ENCODE measurements at regions not wholly inside any gene's neighbourhood (a gene's known extent, or its start where the extent isn't known, plus 50 kb on each side); places are given as distances from the start of the nearest gene placed in this dataset.

GRCh38 chr12:97342130-97342529 is 120.5 kb upstream of the RMST start:
- TF ChIP-seq CTCF (IDR thresholded peaks at IDR 0.05), result no peak
- DNase-seq (ENCODE audit: low spot score), result no peak
- Mint-ChIP-seq H3K36me3 (ENCODE audit: low read depth) (no peaks in the 10 kb centered on the region), H3K9me3 (ENCODE audit: low read depth) (no peaks in the 10 kb centered on the region), H3K27me3 (ENCODE audit: low read depth) (peaks cover 1% of the 10 kb centered on the region), H3K4me1 (ENCODE audit: low read depth) (no peaks in the 10 kb centered on the region), H3K27ac (ENCODE audit: unreplicated experiment) (no peak overlapping the region), H3K4me3 (ENCODE audit: unreplicated experiment) (no peak overlapping the region)

GRCh38 chr12:97347956-97348355 is 114.6 kb upstream of the RMST start:
- no peak for DNase-seq (ENCODE audit: low spot score)
- H3K4me3 Mint-ChIP-seq (ENCODE audit: unreplicated experiment), result no peak overlapping the region
- no peak for TF ChIP-seq CTCF (IDR thresholded peaks at IDR 0.05)
- H3K9me3 Mint-ChIP-seq (ENCODE audit: low read depth), result peaks cover 7% of the 10 kb centered on the region
- H3K36me3 Mint-ChIP-seq (ENCODE audit: low read depth), result no peaks in the 10 kb centered on the region
- no peak overlapping the region for H3K27ac Mint-ChIP-seq (ENCODE audit: unreplicated experiment)
- H3K4me1 Mint-ChIP-seq (ENCODE audit: low read depth), result no peaks in the 10 kb centered on the region
- no peaks in the 10 kb centered on the region for H3K27me3 Mint-ChIP-seq (ENCODE audit: low read depth)

GRCh38 chr12:97358361-97358760 is 104.2 kb upstream of the RMST start:
- no peak for DNase-seq (ENCODE audit: low spot score)
- H3K36me3 Mint-ChIP-seq (ENCODE audit: low read depth), result no peaks in the 10 kb centered on the region
- H3K27ac Mint-ChIP-seq (ENCODE audit: unreplicated experiment), result no peak overlapping the region
- no peak overlapping the region for H3K4me3 Mint-ChIP-seq (ENCODE audit: unreplicated experiment)
- H3K9me3 Mint-ChIP-seq (ENCODE audit: low read depth), result peaks cover 13% of the 10 kb centered on the region
- H3K27me3 Mint-ChIP-seq (ENCODE audit: low read depth), result no peaks in the 10 kb centered on the region
- no peaks in the 10 kb centered on the region for H3K4me1 Mint-ChIP-seq (ENCODE audit: low read depth)
- TF ChIP-seq CTCF (IDR thresholded peaks at IDR 0.05), result no peak

GRCh38 chr12:97359021-97359690 is 103.4 kb upstream of the RMST start:
- H3K36me3 Mint-ChIP-seq (ENCODE audit: low read depth), result no peaks in the 10 kb centered on the region
- H3K27ac Mint-ChIP-seq (ENCODE audit: unreplicated experiment), result no peak overlapping the region
- TF ChIP-seq CTCF (IDR thresholded peaks at IDR 0.05), result no peak
- no peaks in the 10 kb centered on the region for H3K4me1 Mint-ChIP-seq (ENCODE audit: low read depth)
- peaks cover 10% of the 10 kb centered on the region for H3K9me3 Mint-ChIP-seq (ENCODE audit: low read depth)
- no peak for DNase-seq (ENCODE audit: low spot score)
- H3K4me3 Mint-ChIP-seq (ENCODE audit: unreplicated experiment), result no peak overlapping the region
- no peaks in the 10 kb centered on the region for H3K27me3 Mint-ChIP-seq (ENCODE audit: low read depth)

GRCh38 chr12:97363693-97364092 is 98.9 kb upstream of the RMST start:
- TF ChIP-seq CTCF (IDR thresholded peaks at IDR 0.05), result no peak

More at GRCh38 chr12:97363693-97364092, 98.9 kb upstream of the RMST start:
- Mint-ChIP-seq H3K36me3 (ENCODE audit: low read depth) (no peaks in the 10 kb centered on the region), H3K4me3 (ENCODE audit: unreplicated experiment) (no peak overlapping the region), H3K27ac (ENCODE audit: unreplicated experiment) (no peak overlapping the region), H3K4me1 (ENCODE audit: low read depth) (no peaks in the 10 kb centered on the region), H3K9me3 (ENCODE audit: low read depth) (no peaks in the 10 kb centered on the region), H3K27me3 (ENCODE audit: low read depth) (no peaks in the 10 kb centered on the region)
- DNase-seq (ENCODE audit: low spot score), result no peak

Data from chondrocyte (in vitro differentiated cells).